Adrenal gland (tissue), 5 donors: ENCODE measurements at regions not wholly inside any gene's neighbourhood (a gene's known extent, or its start where the extent isn't known, plus 50 kb on each side); places are given as distances from the start of the nearest gene placed in this dataset.

Source experiments
- POLR2A ChIP-seq, 2 donors: fragments of 450-650 bp; IDR thresholded peaks; one replicate each; pipeline ENCODE4 v1.6.1; 2017; ENCODE audit warnings: antibody characterized with exemption in 2 of 2, mild to moderate bottlenecking in 2 of 2, moderate library complexity in 1 of 2
- TF ChIP-seq, protein P1 (sequence below), 6 experiments: fragments of 450-650 bp in 4 of 6; fragments of 200-600 bp in 2 of 6; sonication (generic) in 1 of 6; IDR thresholded peaks; 1 replicate in 5 of 6; 2 replicates in 1 of 6; pipeline versions ENCODE4 v1.5.1 to v1.8.0; 2016 to 2021; ENCODE audit warnings: antibody characterized with exemption in 6 of 6, mild to moderate bottlenecking in 2 of 6, moderate library complexity in 1 of 6
- donor health status: DM: no; HTN: no; CAD: no.

DNA sequence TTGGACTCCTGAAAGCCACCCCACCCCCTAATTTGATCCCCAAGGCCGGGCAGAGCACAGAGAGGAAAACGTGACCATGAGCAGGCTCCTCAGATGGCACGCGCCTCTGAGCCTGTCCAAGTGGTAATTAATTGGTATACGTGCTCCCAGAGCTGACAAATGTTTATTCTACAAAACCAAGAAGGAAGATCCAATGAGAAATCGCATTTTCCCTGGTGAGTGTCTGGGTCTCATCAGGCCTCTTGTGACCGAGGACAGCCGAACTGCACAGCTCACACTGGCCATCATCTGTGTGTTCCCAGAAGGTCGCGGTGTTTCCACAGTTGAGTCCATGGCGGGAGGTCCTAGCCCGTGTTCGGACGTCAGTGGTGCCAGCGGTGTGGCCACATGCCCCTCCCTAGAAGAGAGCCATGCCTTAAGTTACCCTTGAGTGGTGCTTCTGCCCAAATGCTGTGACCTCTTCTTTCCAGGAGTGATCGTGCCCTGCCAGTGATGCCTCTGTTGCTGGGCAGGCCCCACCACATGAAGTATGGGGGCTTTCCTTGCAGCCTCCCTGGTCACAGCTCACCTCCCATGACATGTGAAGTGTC is 317.5 kb upstream of the RTL1 start:
- TF ChIP-seq, protein P1, sequence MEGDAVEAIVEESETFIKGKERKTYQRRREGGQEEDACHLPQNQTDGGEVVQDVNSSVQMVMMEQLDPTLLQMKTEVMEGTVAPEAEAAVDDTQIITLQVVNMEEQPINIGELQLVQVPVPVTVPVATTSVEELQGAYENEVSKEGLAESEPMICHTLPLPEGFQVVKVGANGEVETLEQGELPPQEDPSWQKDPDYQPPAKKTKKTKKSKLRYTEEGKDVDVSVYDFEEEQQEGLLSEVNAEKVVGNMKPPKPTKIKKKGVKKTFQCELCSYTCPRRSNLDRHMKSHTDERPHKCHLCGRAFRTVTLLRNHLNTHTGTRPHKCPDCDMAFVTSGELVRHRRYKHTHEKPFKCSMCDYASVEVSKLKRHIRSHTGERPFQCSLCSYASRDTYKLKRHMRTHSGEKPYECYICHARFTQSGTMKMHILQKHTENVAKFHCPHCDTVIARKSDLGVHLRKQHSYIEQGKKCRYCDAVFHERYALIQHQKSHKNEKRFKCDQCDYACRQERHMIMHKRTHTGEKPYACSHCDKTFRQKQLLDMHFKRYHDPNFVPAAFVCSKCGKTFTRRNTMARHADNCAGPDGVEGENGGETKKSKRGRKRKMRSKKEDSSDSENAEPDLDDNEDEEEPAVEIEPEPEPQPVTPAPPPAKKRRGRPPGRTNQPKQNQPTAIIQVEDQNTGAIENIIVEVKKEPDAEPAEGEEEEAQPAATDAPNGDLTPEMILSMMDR (IDR thresholded peaks at IDR 0.05), result no peak
- no peak for TF ChIP-seq POLR2A (IDR thresholded peaks at IDR 0.05)
